RPMI8226 (cell line): ENCODE measurements at regions not wholly inside any gene's neighbourhood (a gene's known extent, or its start where the extent isn't known, plus 50 kb on each side); places are given as distances from the start of the nearest gene placed in this dataset.
"Not testable (repeated sequence)": the region's sequence is repeated elsewhere in the genome, so short reads cannot be mapped to it uniquely, and the experiment has no call there.

Source experiments
- DNase-seq: peaks from one replicate; pipeline ENCODE4 v3.0.0-alpha.2; 2015

GRCh38 chr1:219863816-219864215, 64.5 kb downstream of the SLC30A10 start:
- DNase-seq: not testable (repeated sequence)

- no peak for DNase-seq
Measured at GRCh38 chr1:219862366-219862765, 66.0 kb downstream of the SLC30A10 start.

GRCh38 chr1:219858980-219859379, 69.4 kb downstream of the SLC30A10 start:
- no peak for DNase-seq

- no peak for DNase-seq
Measured at GRCh38 chr1:219847215-219847855, 81.0 kb downstream of the SLC30A10 start.

- not testable (repeated sequence) for DNase-seq
Measured at GRCh38 chr1:219839595-219839994, 88.8 kb downstream of the SLC30A10 start.

GRCh38 chr1:219837994-219838294, 90.4 kb downstream of the SLC30A10 start:
- DNase-seq: no peak

- DNase-seq: peak; percentile 61
Measured at GRCh38 chr1:219837274-219837993, 90.9 kb downstream of the SLC30A10 start.

GRCh38 chr1:219834314-219834917, 93.9 kb downstream of the SLC30A10 start:
- no peak for DNase-seq

GRCh38 chr1:219833214-219833815, 95.0 kb downstream of the SLC30A10 start:
- no peak for DNase-seq

- no peak for DNase-seq
Measured at GRCh38 chr1:219826290-219826689, 102.1 kb downstream of the SLC30A10 start.

- no peak for DNase-seq
Measured at GRCh38 chr1:219825355-219825754, 103.0 kb downstream of the SLC30A10 start.

GRCh38 chr1:219824338-219824737, 104.0 kb downstream of the SLC30A10 start:
- no peak for DNase-seq

- no peak for DNase-seq
Measured at GRCh38 chr1:219820551-219820950, 107.8 kb downstream of the SLC30A10 start.

- DNase-seq: no peak
Measured at GRCh38 chr1:219817914-219818313, 110.4 kb downstream of the SLC30A10 start.

- no peak for DNase-seq
Measured at GRCh38 chr1:219813294-219813693, 115.1 kb downstream of the SLC30A10 start.

- DNase-seq: peak; percentile 74
Measured at GRCh38 chr1:219812491-219813203, 115.7 kb downstream of the SLC30A10 start.

- DNase-seq: no peak
Measured at GRCh38 chr1:219812086-219812485, 116.3 kb downstream of the SLC30A10 start.

- DNase-seq: no peak
Measured at GRCh38 chr1:219810451-219810850, 117.9 kb downstream of the SLC30A10 start.

- DNase-seq: no peak
Measured at GRCh38 chr1:219808790-219809189, 119.6 kb downstream of the SLC30A10 start.

GRCh38 chr1:219806642-219807041, 121.7 kb downstream of the SLC30A10 start:
- DNase-seq: no peak

GRCh38 chr1:219806020-219806419, 122.3 kb downstream of the SLC30A10 start:
- DNase-seq: no peak

GRCh38 chr1:219805191-219805590, 123.2 kb downstream of the SLC30A10 start:
- DNase-seq: no peak

GRCh38 chr1:219801156-219801820, 127.1 kb downstream of the SLC30A10 start:
- DNase-seq: no peak
